Effector CD8-positive, alpha-beta T cell (primary cell): ENCODE measurements at regions not wholly inside any gene's neighbourhood (a gene's known extent, or its start where the extent isn't known, plus 50 kb on each side); places are given as distances from the start of the nearest gene placed in this dataset.

Experiments
- DNase-seq: peaks from one replicate; lab custom pipeline; 2025; lab: John Stamatoyannopoulos, UW

DNA sequence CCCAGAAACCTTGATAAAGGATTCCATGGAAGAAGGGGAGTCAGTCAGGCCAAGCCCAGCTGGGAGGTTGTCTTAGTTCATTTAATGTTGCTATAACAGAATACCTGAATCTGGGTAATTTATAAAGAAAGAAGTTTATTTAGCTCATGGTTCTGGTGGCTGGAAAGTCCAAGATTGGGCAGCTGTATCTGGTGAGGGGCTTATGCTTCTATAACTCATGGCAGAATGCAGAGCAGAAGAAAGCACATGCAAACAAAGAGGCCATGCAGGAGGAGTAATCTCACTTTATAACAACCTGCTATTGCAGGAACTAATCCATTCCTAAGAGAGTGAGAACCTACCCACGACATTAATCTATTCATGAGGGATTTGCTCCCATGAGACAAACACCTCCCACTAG lies 54.2 kb upstream of the ANKRD1 start:
- DNase-seq = no peak

DNA sequence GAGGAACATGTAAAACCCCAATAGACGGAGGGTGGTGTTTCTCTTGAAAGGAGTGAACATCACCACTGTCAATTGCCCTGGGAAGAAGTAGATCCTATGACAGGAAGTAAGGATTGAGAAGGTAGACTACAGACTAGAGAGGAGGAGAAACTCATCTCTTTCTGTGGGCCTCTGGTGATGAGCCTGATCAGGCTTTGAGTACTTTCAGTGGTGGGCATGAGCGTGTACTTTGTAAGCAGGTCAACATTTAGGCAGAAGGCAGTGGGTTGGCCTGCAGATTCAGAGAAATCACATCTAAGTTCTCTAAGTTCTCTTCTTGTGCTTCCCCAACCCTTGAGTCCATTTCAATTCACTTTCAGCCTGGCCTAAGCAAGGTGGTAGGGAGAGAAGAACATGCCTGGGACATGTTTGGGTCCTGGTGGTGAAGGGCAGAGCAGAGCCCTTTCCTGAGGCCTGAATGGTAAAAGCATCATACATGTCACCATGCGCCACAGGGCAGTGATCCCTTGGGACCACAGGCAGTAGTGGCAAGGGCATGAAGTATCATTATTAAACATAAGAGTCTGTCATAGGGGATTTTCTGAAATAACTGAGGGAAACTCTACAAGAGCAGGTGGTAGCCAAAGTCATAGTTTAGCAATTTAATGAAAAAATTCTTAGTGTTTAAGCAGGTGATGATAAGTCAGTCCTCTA lies 56.4 kb upstream of the ANKRD1 start:
- DNase-seq = no peak

DNA sequence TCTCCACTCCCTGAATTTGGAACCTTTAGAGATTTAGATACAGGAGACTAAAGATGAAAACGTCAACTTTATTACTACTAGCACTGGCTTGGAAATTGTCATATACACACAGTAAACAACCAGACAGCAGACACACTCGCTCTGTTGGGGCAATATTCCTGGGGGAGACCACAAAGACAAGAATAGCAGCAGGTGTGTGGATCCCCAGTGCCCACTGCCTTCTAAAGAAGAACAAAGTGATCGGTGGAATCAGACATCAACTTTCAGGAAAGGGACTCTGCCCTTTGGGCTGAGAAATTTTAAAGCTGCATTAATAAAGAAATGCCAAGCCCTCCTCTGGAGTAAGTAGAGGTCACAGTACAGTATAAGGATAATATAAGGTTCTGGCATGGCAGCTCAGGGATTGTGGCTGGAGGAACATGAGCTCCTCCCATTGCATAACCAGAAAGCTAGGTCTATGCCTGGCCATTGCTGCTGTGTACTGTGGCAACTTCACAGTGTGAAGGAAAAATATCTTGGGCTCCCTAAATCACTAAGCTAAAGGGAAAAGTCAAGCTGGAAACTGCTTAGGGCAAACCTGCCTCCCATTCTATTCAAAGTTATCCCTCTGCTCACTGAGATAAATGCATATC lies 57.1 kb upstream of the ANKRD1 start:
- no peak for DNase-seq

DNA sequence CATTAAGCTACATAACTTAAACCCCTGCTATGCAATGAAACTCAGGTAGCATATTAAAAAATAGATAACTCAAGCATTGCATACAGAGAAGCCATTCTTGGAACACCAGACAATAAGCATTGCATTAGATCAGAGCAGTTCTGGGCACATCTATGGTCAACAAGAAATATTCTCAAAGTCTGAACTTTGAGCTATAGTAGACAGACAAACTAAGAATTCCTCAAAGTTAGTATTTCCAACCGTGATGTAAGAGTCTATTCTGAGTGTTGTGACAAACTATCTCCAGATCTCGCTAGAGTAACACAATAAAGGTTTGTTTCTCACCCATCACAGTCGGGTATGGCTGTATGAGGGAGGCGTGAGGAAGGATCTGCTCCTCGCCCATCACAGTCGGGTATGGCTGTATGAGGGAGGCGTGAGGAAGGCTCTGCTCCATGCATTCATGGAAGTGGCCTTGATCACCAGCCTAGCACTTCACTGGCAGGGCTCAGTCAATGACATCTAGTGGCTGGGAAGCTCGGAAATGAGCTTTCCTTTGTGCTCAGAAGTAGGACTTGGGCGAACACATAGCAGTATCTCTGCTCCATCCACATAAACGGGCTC lies 61.6 kb upstream of the ANKRD1 start:
- DNase-seq = no peak

DNA sequence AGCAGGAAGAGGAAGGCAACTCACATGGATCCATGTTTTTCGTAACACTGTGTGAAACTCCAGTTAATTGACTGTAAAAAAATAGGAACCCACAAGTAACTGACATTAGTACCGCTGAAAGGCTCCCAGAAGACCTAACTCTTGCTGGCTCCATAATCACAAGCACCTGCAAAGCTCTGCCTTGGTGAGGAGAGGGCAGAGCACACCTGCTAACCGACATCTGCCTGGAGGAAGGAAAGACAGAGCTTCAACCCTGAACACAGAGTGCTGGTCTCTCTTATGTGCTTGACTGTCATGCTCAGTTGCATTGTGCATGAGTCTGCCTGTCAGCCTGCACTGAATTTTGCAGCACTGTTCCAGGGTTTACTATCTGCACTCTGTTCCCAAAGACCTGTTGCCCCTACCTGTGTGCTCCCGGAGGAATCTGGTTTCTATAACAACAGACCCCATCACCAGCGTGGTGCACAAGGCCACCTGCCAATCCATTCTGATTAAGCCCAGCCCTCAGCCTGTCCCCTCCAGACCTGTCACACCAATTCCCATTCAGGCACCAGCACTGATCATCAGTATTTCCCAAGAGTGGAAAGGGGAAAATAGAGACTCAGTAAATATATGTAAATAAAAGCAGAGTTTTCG lies 63.1 kb upstream of the ANKRD1 start:
- DNase-seq = no peak

DNA sequence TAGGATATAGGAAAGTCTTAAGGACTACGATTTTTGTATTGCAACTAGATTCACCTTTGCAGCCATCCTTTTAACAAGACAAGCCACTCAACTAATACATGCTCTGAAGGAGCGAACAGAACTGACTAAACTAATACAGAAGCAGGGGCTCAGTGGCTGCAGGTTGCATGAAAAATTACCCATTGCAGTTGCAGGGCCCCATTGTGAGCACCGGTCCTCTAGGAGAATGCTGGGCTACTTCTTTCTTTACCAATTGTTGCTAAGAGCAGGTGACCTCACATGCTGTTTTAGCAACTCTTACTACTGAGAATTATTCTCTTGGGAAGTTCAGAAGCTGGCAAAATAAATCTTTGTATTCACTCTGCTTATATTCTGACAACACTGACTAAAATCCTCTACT lies 64.0 kb upstream of the ANKRD1 start:
- DNase-seq = no peak

DNA sequence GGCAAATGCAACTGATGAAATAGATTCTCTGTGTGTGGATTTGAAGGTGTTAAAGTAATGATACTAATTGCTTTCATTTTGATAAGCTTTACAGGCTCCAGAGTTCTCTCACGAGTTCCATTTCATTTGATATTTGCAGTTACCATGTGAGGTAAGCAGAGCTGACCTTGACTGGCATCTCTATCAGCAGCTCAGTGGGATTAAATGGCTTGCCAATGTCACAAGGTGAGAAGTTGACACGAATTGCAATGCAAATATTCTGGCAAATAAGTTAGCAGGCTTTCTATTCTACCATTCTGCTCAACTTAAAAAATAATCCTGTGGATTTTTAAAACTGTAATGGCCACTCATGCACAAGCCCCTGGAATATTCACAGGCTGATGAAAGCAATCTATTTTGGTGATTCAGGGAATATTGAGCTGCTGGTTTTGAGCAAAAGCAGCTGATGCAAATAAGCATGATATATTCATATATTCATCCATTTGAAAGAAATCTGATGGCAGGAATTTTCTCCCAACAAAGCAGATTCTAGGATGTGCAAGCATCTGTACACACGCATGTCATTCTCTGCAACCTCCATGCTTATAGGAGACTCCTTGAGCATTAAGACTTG lies 64.5 kb upstream of the ANKRD1 start:
- DNase-seq = no peak

DNA sequence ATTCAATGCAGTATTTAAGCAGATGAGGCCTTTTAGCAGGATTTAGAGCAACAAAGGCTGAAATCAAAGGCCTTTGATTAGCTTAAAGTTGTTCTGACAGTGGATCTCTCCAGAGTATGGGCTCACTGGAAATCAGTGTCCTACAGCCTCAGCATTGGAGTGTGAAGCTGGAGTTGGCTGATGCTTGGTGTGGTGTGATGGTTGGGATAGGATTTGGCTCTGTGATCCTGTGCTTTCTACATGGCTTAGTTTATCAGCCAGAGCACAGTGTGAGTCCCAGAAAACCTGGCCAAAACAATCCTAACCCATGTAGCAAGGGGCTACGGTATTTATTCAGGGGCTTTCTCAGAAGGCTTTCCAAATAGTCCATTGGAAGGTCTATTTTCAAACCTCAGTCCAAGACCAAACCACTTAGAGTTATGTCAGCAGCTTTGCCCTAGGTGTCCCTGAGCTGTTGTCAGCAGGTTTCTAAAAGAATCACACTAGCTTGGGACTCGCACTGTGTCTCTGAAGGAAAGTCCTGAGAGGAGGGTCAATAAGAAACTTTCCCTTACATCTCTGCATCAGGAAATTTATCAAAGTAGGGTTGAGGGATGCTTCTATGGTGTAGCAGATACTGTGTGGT lies 65.4 kb upstream of the ANKRD1 start:
- DNase-seq = no peak

DNA sequence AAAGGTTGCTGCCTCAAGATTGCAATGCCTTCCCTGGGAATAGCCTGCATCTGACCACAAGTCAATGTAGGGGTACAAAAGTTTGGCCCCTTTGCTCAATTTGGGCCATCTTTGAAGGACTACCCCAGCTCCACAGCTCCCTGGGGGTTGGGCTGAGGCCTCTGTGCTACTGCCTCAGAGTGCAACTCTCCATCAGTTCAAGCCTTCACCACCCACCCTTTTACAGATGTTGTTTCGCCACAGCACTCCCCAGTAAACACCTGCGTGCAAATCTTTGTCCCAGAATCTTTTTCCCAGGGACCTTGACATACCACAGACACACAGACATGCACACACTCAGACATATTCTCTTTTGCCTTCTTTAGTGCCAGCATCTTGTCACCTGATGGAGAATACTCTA lies 66.0 kb upstream of the ANKRD1 start:
- DNase-seq = no peak

DNA sequence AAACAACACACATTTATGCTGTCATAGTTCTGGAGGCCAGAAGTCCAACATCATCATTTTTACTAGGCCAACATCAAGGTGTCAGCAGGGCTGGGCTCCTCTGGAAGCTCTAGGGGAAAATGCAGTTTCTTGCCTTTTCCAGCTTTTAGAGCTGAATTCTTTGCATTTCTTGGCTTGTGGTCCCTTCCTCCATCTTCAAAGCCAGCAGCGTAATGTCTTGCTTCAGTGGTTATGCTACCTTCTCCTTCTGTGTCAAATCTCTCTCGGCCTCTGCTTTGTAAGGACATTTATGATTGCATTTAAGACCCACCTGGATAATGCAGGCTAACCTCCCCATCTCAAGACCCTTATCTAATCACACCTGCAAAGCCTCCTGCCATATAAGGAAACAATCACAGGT lies 66.5 kb upstream of the ANKRD1 start:
- no peak for DNase-seq

DNA sequence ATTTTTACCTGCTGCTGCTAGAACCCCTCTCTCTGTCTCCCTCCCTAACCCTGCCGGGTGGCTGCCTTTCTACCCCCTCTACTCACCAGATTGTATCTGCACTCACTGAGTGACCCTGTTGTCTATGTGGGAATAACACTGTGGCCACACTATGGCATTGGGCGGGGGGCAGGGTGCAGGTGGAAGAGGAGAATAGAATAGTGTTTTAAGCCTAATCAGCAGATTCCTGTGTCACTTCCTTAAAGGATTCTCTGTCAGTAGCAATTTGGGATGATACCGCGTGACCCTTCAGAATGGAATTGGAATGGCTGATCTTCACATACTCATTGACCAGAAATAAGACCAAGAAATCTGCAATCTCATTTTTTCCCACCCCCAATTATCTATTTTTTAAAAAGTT lies 67.1 kb upstream of the ANKRD1 start:
- no peak for DNase-seq

DNA sequence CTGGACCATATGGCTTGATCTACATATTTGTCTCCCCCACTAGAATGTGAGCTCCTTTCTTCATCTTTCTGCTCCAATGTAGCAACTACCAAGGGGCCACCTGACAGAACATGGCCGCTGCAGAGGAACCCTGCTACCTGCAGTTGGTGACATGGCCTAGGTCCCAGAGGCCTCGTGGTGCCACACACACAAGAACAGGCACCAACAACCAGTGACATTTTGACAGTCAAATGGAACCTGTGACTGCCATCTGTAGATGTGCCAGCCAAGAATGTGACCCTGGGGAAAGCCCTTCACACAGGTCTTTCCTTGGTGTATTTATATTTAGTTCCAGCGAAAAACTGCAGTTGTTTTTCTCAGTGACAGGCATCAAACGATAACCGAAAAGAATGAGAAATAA lies 67.9 kb upstream of the ANKRD1 start:
- DNase-seq = no peak

DNA sequence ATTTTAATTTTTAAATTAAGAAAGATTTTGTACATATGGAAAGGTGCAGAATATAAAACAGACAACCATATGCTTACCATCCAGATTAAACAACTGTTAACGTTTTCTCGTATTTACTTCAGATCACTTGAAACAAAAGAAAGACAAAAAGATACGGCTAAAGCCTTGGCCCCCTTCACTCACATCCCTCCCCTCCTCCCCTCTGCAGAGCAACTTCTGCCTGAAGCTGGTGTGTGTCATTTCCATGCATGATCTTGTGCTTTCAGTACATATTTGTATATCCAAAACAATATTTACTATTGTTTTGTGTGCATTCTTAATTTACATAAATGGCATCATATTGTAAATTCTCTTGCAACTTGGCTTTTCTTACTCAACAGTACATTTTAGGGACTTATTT lies 68.5 kb upstream of the ANKRD1 start:
- DNase-seq = no peak

DNA sequence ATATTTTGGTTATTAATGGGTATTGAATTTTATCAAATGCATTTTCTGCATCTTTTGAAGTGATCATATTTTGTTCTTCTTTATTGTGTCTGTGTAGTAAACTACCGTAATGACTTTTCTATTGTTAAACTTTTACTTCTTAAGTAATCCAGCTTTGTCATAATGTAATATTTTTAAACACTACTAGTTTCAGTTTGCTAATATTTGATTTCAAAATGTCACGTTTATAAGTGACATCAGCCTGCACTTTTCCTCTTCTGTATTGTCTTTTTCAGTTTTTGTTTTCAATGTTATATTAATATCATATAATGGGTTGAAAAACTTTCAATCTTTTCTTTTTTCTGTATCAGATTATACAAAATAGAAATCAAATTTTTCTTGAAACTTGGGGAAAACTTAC lies 71.6 kb upstream of the ANKRD1 start:
- DNase-seq = no peak

DNA sequence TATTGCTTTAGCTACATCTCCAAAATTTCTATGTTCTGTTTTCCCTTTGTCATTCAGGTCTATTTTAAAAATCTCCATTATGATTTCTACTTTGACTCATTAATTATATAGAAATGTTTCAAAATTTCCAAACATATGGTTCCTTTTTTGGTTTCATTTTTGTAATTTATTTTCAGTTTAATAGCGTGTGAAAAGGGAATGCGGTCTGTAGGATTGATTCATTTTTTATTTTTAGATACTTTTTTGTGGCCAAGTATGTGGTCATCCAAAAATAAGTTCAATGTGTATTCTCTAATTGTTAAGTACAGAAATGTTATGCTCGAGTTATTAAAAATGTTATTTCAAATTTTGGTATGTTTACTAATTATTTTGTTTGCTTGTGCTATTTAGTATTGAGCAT lies 72.5 kb upstream of the ANKRD1 start:
- DNase-seq = no peak

DNA sequence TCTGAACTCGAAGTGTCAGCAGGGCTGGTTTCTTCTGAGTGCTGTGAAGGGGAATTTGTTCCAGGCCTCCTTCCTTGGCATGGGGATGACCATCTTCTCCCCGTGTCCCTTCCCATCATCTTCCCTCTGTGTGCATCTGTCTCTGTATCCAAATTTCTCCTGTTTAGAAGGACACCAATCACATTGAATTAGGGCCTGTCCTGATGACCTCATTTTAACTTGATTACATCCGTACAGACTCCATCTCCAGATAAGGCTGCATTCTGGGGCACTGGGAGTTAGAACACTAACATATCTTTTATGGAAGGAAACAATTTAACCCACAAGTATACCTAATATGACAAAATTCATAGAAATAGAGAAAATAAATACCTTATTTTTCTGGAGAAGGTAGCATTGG lies 76.8 kb upstream of the ANKRD1 start:
- DNase-seq = no peak

DNA sequence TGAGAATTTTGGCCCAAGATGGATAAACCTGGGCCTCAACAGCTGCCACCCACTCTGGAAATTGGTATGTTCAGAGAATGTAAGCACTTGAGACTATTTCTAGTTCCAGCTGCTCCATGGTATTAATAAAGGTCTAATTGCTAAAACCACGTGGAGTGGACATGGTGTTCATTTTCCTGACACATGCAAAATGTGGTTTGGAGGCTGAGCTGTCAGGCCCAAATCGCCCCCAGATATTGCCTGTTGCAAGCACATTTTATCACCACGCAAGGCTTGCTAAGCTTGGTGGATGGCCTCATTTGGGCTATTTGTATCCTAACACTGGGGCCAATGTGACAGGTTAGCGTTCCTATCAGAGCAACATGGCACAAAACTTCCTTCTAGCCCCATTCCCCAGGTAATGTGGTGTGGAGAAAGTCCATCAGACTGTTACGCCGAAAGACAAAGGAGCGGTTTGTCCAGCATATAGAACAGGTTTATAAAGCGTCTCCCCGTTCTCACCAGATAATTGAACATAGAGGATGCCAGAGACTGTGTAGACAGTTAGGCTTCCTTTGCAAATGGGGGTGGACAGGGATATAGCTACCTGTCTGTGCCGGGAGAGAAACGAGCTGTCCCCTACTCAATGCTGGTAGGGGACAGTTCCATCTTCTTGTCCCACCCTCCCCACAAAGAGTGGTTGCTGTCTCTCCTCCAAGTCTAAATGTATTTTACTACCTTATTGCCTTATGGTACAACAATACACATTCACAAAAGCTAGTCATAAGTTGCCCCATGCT lies 78.0 kb upstream of the ANKRD1 start:
- DNase-seq = no peak

DNA sequence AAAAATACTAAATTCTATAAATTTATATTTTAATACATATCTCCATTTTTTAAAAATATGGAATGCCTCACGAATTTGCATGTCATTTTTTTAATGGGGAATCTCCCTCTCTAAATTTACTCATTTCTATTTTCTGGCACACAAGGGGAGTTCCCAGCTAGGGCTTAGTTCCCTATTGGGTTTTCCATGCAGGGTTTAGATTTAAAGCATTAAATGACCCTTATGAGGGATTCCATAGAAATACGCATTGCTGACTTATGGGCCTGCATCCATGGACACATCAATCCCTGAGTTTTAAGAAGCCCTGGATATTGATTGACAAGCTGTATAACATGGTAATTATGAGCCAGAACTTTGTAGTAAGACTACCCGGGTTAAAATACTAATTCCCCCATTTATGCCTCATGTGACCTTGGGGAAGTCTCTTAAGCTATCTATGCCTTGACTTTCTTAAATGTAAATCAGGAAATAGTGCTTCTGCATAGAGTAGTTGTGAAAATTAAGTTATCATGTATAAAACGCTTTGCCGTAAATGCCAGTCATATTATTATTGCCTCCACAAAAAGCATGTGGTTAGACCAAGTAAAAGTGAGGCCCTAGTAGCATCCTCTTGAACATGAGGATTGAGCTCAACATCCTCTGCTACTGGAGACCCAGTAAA lies 78.8 kb upstream of the ANKRD1 start:
- DNase-seq = no peak

DNA sequence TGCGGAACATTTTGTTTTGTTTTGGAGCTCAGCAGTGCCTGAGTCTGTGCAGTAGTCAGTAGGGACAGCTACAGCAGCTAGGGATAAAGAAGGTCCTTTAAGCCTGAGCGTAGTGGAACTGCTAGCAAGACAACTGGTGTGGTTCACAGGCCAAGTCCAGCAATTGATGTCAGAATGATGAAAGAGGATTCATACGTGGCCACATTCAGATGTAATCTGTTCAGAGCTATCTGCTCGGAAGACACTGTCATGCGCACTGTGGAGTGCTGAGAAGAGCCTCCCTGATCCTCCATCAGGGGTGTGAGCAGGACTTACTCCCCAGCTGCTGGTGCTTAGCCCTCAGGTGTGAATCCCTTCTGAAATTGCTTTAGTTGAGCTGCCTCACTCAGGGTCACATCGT lies 79.6 kb upstream of the ANKRD1 start:
- no peak for DNase-seq

DNA sequence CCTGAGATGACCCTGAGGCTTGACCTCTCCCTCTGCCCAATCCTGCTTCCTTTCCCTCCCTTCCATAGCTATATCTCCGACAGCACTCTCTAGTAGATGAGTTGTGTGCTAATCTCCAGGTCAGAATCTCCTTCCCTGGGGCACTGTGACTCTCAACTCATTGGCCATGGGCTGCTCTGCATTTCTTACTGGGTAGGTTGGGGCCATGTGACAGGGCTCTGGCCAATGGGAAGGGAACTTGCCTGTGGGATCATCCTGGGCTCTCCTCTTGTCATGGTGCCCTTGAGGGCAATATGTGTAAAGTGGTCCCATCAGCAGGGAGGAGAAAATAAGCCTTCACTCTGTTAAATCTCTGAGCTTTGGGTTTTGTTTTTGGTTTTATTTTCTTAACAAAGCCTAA lies 80.1 kb upstream of the ANKRD1 start:
- DNase-seq = no peak

DNA sequence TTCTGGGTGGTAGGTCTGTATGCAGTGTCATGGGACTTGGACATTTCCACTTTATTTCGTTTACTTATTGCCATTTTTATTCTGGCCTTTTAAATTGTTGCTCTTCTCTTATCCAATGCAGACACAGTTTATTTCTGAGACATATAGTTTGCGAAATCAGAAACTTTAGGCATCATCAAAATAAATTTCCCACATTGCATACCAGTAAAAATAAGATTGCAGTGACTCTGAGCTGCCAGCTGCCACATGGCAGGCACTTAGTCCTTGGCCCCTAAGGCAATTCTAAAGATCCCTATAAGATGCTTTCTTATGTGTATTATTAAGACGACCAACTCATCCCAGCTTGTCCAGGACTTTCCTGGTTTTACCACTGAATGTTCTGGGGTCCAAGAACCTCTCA lies 81.8 kb upstream of the ANKRD1 start:
- no peak for DNase-seq
